ENCODE measurements at regions not wholly inside any gene's neighbourhood (a gene's known extent, or its start where the extent isn't known, plus 50 kb on each side); places are given as distances from the start of the nearest gene placed in this dataset.

DNA sequence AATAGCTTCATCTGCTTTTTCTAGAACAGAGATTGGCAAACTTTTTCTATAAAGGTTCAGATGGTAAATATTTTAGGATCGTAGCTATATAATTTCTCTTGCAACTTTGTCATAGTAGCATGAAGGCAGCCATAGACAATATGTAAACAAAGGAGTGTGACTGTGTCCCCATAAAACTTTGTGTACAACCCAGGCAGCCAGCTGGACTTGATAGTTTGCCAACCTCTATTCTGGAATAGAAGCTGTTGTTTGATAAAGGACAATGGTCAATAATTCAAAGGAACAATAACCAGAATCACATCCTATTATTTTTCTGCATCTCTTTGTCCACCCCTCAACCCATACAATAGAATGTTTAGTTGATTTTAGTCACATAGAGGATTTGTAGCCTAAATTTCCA is 286.7 kb downstream of the LMX1A start:
- H3K27ac ChIP-seq (ENCODE audit: extremely low read length, insufficient read depth, low read length): no peak overlapping the region
- no peaks in the 10 kb centered on the region for H3K36me3 ChIP-seq (replicated peaks in 1 of 2; ENCODE audit: control insufficient read depth in 1 of 2, insufficient read depth in 2 of 2, low read length in 2 of 2)
- H3K4me2 ChIP-seq (ENCODE audit: low read depth, low read length): no peak overlapping the region
- ChIA-PET POLR2A (no interaction called here), CTCF (ENCODE audit: low intra/inter-chr PET ratio, low total read pairs) (no interaction called here)
- no peak overlapping the region for H3K9ac ChIP-seq (ENCODE audit: insufficient read depth, low read depth, low read length)
- H3K9me3 ChIP-seq (ENCODE audit: low read length): no peaks in the 10 kb centered on the region
- DNase-seq (ENCODE audit: low spot score) (no peak), ATAC-seq (no peak), FAIRE-seq (no peak)
- TF ChIP-seq ZKSCAN8 (CRISPR knock-in tag; IDR thresholded peaks at IDR 0.05; ENCODE audit: borderline replicate concordance): no peak
- TF ChIP-seq, protein P1, sequence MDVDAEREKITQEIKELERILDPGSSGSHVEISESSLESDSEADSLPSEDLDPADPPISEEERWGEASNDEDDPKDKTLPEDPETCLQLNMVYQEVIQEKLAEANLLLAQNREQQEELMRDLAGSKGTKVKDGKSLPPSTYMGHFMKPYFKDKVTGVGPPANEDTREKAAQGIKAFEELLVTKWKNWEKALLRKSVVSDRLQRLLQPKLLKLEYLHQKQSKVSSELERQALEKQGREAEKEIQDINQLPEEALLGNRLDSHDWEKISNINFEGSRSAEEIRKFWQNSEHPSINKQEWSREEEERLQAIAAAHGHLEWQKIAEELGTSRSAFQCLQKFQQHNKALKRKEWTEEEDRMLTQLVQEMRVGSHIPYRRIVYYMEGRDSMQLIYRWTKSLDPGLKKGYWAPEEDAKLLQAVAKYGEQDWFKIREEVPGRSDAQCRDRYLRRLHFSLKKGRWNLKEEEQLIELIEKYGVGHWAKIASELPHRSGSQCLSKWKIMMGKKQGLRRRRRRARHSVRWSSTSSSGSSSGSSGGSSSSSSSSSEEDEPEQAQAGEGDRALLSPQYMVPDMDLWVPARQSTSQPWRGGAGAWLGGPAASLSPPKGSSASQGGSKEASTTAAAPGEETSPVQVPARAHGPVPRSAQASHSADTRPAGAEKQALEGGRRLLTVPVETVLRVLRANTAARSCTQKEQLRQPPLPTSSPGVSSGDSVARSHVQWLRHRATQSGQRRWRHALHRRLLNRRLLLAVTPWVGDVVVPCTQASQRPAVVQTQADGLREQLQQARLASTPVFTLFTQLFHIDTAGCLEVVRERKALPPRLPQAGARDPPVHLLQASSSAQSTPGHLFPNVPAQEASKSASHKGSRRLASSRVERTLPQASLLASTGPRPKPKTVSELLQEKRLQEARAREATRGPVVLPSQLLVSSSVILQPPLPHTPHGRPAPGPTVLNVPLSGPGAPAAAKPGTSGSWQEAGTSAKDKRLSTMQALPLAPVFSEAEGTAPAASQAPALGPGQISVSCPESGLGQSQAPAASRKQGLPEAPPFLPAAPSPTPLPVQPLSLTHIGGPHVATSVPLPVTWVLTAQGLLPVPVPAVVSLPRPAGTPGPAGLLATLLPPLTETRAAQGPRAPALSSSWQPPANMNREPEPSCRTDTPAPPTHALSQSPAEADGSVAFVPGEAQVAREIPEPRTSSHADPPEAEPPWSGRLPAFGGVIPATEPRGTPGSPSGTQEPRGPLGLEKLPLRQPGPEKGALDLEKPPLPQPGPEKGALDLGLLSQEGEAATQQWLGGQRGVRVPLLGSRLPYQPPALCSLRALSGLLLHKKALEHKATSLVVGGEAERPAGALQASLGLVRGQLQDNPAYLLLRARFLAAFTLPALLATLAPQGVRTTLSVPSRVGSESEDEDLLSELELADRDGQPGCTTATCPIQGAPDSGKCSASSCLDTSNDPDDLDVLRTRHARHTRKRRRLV (CRISPR knock-in tag; IDR thresholded peaks at IDR 0.05): no peak
- TF ChIP-seq, protein P2, sequence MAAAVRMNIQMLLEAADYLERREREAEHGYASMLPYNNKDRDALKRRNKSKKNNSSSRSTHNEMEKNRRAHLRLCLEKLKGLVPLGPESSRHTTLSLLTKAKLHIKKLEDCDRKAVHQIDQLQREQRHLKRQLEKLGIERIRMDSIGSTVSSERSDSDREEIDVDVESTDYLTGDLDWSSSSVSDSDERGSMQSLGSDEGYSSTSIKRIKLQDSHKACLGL (CRISPR knock-in tag; IDR thresholded peaks at IDR 0.05): no peak
- no peak for TF ChIP-seq BCL3 (CRISPR knock-in tag; IDR thresholded peaks at IDR 0.05)
- TF ChIP-seq, protein P3, sequence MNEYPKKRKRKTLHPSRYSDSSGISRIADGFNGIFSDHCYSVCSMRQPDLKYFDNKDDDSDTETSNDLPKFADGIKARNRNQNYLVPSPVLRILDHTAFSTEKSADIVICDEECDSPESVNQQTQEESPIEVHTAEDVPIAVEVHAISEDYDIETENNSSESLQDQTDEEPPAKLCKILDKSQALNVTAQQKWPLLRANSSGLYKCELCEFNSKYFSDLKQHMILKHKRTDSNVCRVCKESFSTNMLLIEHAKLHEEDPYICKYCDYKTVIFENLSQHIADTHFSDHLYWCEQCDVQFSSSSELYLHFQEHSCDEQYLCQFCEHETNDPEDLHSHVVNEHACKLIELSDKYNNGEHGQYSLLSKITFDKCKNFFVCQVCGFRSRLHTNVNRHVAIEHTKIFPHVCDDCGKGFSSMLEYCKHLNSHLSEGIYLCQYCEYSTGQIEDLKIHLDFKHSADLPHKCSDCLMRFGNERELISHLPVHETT (CRISPR knock-in tag; conservative IDR thresholded peaks at IDR 0.05): no peak
- TF ChIP-seq, protein P4, sequence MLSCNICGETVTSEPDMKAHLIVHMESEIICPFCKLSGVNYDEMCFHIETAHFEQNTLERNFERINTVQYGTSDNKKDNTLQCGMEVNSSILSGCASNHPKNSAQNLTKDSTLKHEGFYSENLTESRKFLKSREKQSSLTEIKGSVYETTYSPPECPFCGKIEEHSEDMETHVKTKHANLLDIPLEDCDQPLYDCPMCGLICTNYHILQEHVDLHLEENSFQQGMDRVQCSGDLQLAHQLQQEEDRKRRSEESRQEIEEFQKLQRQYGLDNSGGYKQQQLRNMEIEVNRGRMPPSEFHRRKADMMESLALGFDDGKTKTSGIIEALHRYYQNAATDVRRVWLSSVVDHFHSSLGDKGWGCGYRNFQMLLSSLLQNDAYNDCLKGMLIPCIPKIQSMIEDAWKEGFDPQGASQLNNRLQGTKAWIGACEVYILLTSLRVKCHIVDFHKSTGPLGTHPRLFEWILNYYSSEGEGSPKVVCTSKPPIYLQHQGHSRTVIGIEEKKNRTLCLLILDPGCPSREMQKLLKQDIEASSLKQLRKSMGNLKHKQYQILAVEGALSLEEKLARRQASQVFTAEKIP (CRISPR knock-in tag; IDR thresholded peaks at IDR 0.05; ENCODE audit: borderline replicate concordance): no peak
- no peak for TF ChIP-seq RBM39 (IDR thresholded peaks at IDR 0.05; ENCODE audit: low read depth, low read length, poor library complexity, severe bottlenecking)
- no peak for TF ChIP-seq SIN3B (IDR thresholded peaks at IDR 0.05; ENCODE audit: low read length)
- no TSS peak for BruUV-seq (replicated peaks)
- H3K4me3 ChIP-seq (replicated peaks in 1 of 3; ENCODE audit: insufficient read depth in 1 of 3, low read depth in 2 of 3, low read length in 3 of 3): no peak overlapping the region
- H3K27me3 ChIP-seq (ENCODE audit: control insufficient read depth in 1 of 2, insufficient read depth in 2 of 2, low read length in 2 of 2): 0 out of 5 replicates have a peak, but pooled peaks cover 0 to 5% of the 10 kb centered on the region in 2 experiments
- in situ Hi-C loops (cut with HindIII; ENCODE audit: extremely low pct_ligation_motif_present, low pct_unique_long_range_greater_than_20kb): loop anchor here (25.0 kb wide), 1 partner anchor 1683 kb away; no protein-coding TSS in a partner anchor
- H3K79me2 ChIP-seq (ENCODE audit: insufficient read depth, low read length): no peaks in the 10 kb centered on the region
- intact Hi-C loops (cut with micrococcal nuclease; ENCODE audit: unreplicated experiment): no loop called here
- no peaks in the 10 kb centered on the region for H4K20me1 ChIP-seq (ENCODE audit: insufficient read depth, low read length)
- 0% methylated on average over 1 of the region's 1 CpG for WGBS (ENCODE audit: low lambda C conversion rate)
- no peaks in the 10 kb centered on the region for H3K4me1 ChIP-seq (ENCODE audit: insufficient read depth, low read length)
- H2AFZ ChIP-seq (ENCODE audit: low read length): no peak overlapping the region
